Fibroblast of lung (primary cell): ENCODE measurements at regions not wholly inside any gene's neighbourhood (a gene's known extent, or its start where the extent isn't known, plus 50 kb on each side); places are given as distances from the start of the nearest gene placed in this dataset.

ENCODE experiments used
- DNase-seq, 2 donors: peaks; one replicate each; pipeline versions ENCODE4 v3.0.0 to v3.0.0-alpha.2; 2010; ENCODE audit warnings: low read depth in 2 of 2
- H2AFZ ChIP-seq: 2 replicates; pipeline ENCODE4 v1.5.1; 2012; ENCODE audit warnings: low read length, control low read depth, inconsistent platforms
- H3K27ac ChIP-seq: 2 replicates; pipeline ENCODE4 v1.5.1; 2011; ENCODE audit warnings: low read length, control low read depth; ENCODE audit not compliant: insufficient read depth
- H3K27me3 ChIP-seq: 2 replicates; pipeline ENCODE4 v1.5.1; 2011; ENCODE audit warnings: mild to moderate bottlenecking, low read length; ENCODE audit not compliant: control insufficient read depth, insufficient read depth
- H3K36me3 ChIP-seq: 2 replicates; pipeline ENCODE4 v1.5.1; 2011; ENCODE audit warnings: low read length; ENCODE audit not compliant: control insufficient read depth, insufficient read depth
- H3K4me1 ChIP-seq: 2 replicates; pipeline ENCODE4 v1.5.1; 2011; ENCODE audit warnings: low read length; ENCODE audit not compliant: control insufficient read depth, insufficient read depth; ENCODE audit errors: extremely low read depth
- H3K4me2 ChIP-seq: 2 replicates; pipeline ENCODE4 v1.5.1; 2011; ENCODE audit warnings: low read length, control low read depth; ENCODE audit not compliant: insufficient read depth; ENCODE audit errors: extremely low read depth
- H3K4me3 ChIP-seq, 4 experiments: fragments of 200-600 bp in 1 of 4; sonication (generic) in 1 of 4; replicated peaks in 1 of 4; 2 replicates each; pipeline ENCODE4 v1.5.1; 2011 to 2016; ENCODE audit warnings: low read length in 4 of 4, low read depth in 3 of 4, mild to moderate bottlenecking in 3 of 4, control low read depth in 2 of 4, inconsistent platforms in 1 of 4, mixed read lengths in 1 of 4; ENCODE audit not compliant: insufficient read depth in 1 of 4; ENCODE audit errors: control extremely low read depth in 1 of 4
- H3K79me2 ChIP-seq: 2 replicates; pipeline ENCODE4 v1.5.1; 2012; ENCODE audit warnings: mild to moderate bottlenecking, low read length, inconsistent platforms; ENCODE audit not compliant: control insufficient read depth, insufficient read depth
- H3K9ac ChIP-seq: 2 replicates; pipeline ENCODE4 v1.5.1; 2011; ENCODE audit warnings: mild to moderate bottlenecking, low read length, control low read depth; ENCODE audit not compliant: insufficient read depth
- H3K9me3 ChIP-seq: 2 replicates; pipeline ENCODE4 v1.5.1; 2012; ENCODE audit warnings: low read depth, low read length; ENCODE audit not compliant: control insufficient read depth, insufficient read depth
- H4K20me1 ChIP-seq: 2 replicates; pipeline ENCODE4 v1.5.1; 2011; ENCODE audit warnings: low read length; ENCODE audit not compliant: control insufficient read depth, insufficient read depth; ENCODE audit errors: extremely low read depth
- EZH2 ChIP-seq: IDR thresholded peaks from 2 replicates; pipeline ENCODE4 v1.5.1; 2012; ENCODE audit warnings: low read length, control low read depth, mild to moderate bottlenecking; ENCODE audit errors: missing control alignments
- TF ChIP-seq, protein P1 (sequence below), 2 donors: IDR thresholded peaks in 1 of 2; conservative IDR thresholded peaks in 1 of 2; 1 replicate in 1 of 2; 2 replicates in 1 of 2; pipeline ENCODE4 v1.5.1; 2011 to 2012; ENCODE audit warnings: low read length in 2 of 2, control low read depth in 1 of 2, inconsistent platforms in 1 of 2, low read depth in 1 of 2, mild to moderate bottlenecking in 1 of 2

DNA sequence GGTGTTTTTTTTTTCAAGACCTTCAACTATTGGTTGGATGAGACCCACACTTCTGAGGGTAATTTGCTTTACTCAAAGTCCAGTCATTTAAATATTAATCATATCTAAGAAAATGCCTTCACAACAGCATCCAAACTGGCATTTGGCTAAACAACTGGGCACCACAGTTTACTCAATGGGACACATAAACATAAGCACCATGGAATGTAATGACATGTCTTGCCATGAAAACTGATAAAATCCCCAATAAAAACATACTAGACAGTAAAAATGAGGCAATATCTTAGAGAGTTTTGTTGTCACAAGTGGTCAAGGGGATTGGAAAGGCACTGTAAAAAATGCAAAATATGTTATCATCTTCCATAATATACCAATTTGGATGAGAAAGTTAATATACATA lies 838.8 kb upstream of the ADAMTS5 start:
- Histone ChIP-seq H3K4me1 (no peaks in the 10 kb centered on the region), H3K79me2 (no peaks in the 10 kb centered on the region), H3K36me3 (no peaks in the 10 kb centered on the region), H3K4me3 (no peak overlapping the region), H3K9ac (no peak overlapping the region), H3K9me3 (no peaks in the 10 kb centered on the region), H3K27me3 (no peaks in the 10 kb centered on the region), H3K4me2 (no peak overlapping the region), H4K20me1 (no peaks in the 10 kb centered on the region), H2AFZ (no peak overlapping the region), H3K27ac (no peak overlapping the region)
- no peak for DNase-seq
- no peak for TF ChIP-seq EZH2
- TF ChIP-seq, protein P1, sequence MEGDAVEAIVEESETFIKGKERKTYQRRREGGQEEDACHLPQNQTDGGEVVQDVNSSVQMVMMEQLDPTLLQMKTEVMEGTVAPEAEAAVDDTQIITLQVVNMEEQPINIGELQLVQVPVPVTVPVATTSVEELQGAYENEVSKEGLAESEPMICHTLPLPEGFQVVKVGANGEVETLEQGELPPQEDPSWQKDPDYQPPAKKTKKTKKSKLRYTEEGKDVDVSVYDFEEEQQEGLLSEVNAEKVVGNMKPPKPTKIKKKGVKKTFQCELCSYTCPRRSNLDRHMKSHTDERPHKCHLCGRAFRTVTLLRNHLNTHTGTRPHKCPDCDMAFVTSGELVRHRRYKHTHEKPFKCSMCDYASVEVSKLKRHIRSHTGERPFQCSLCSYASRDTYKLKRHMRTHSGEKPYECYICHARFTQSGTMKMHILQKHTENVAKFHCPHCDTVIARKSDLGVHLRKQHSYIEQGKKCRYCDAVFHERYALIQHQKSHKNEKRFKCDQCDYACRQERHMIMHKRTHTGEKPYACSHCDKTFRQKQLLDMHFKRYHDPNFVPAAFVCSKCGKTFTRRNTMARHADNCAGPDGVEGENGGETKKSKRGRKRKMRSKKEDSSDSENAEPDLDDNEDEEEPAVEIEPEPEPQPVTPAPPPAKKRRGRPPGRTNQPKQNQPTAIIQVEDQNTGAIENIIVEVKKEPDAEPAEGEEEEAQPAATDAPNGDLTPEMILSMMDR (conservative IDR thresholded peaks at IDR 0.05 in 1 of 2, IDR thresholded peaks at IDR 0.05 in 1 of 2; ENCODE audit: low read depth in 1 of 2, low read length in 2 of 2), result no peak

DNA sequence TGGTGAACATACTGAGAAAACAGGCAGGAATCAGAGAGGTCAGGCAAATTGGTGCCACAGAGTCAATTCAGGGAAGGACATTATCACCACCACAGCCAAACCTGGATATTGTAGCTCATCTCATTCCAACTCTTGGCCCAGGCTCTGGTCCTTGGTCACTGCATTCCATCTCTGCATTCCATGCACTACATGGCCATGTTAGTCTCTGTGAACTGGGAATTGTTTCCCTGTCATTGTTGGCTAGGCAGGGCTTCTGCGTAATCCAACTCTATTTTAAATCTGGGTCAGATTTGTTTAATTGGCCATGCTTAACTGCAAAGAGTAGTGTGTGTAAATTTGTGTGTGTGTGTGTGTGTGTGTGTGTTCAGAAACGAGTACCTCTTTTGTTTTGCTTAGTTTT lies 837.6 kb upstream of the ADAMTS5 start:
- Histone ChIP-seq H4K20me1 (no peaks in the 10 kb centered on the region), H3K9me3 (no peaks in the 10 kb centered on the region), H3K36me3 (no peaks in the 10 kb centered on the region), H3K27ac (no peak overlapping the region), H3K4me2 (no peak overlapping the region), H3K9ac (no peak overlapping the region), H3K4me1 (no peaks in the 10 kb centered on the region), H3K79me2 (no peaks in the 10 kb centered on the region), H3K4me3 (no peak overlapping the region), H2AFZ (no peak overlapping the region), H3K27me3 (no peaks in the 10 kb centered on the region)
- peak in 1 of 2 donors; percentile 6 for DNase-seq
- TF ChIP-seq, protein P1 (conservative IDR thresholded peaks at IDR 0.05 in 1 of 2, IDR thresholded peaks at IDR 0.05 in 1 of 2; ENCODE audit: low read depth in 1 of 2, low read length in 2 of 2), result no peak
- TF ChIP-seq EZH2, result no peak

DNA sequence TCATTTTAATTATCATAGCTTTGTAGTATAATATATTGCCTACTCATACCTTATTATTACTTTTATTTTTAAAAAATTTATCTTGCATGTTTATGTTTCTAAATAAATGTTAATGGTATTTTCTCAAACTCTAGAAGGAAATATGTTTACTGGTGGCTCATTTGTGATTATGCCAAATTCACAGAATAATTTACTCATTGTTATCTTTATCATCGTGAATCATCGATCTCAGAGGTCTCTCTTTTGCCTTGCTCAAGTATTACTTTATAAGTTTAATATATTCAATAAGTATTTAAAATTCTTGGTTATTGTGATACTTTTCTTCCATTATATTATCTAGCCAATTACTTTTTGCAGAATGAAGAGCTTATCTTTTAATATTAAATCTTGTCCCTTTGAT lies 836.7 kb upstream of the ADAMTS5 start:
- Histone ChIP-seq H3K9me3 (no peaks in the 10 kb centered on the region), H3K4me1 (no peaks in the 10 kb centered on the region), H3K27ac (no peak overlapping the region), H3K4me2 (no peak overlapping the region), H4K20me1 (no peaks in the 10 kb centered on the region), H3K9ac (no peak overlapping the region), H2AFZ (no peak overlapping the region), H3K36me3 (no peaks in the 10 kb centered on the region), H3K27me3 (no peaks in the 10 kb centered on the region), H3K4me3 (no peak overlapping the region), H3K79me2 (no peaks in the 10 kb centered on the region)
- DNase-seq, result no peak
- TF ChIP-seq, protein P1 (conservative IDR thresholded peaks at IDR 0.05 in 1 of 2, IDR thresholded peaks at IDR 0.05 in 1 of 2; ENCODE audit: low read depth in 1 of 2, low read length in 2 of 2), result no peak
- no peak for TF ChIP-seq EZH2
